GM23338 (cell line): ENCODE measurements at regions not wholly inside any gene's neighbourhood (a gene's known extent, or its start where the extent isn't known, plus 50 kb on each side); places are given as distances from the start of the nearest gene placed in this dataset.

ENCODE experiments used
- CREB1 ChIP-seq: fragments of 250-450 bp; sonication (Bioruptor Pico); IDR thresholded peaks from 2 replicates; pipeline ENCODE4 v1.5.0; 2020; ENCODE audit warnings: low read depth, mild to moderate bottlenecking, moderate library complexity
- ETS1 ChIP-seq: IDR thresholded peaks from 2 replicates; pipeline ENCODE4 v1.6.1; 2016; ENCODE audit warnings: antibody characterized with exemption
- EZH2 ChIP-seq: fragments of 200-600 bp; sonication (generic); IDR thresholded peaks from one replicate; pipeline ENCODE4 v1.8.0; 2017; ENCODE audit warnings: antibody characterized with exemption, mild to moderate bottlenecking, low read depth; ENCODE audit not compliant: unreplicated experiment
- EZH2phosphoT487 ChIP-seq: fragments of 200-600 bp; sonication (generic); IDR thresholded peaks from one replicate; pipeline ENCODE4 v1.8.1; 2018; ENCODE audit warnings: antibody characterized with exemption; ENCODE audit not compliant: unreplicated experiment
- JUNB ChIP-seq: IDR thresholded peaks from one replicate; pipeline ENCODE4 v1.6.1; 2016; ENCODE audit warnings: antibody characterized with exemption; ENCODE audit not compliant: unreplicated experiment
- POLR2AphosphoS5 ChIP-seq: IDR thresholded peaks from 2 replicates; pipeline ENCODE4 v1.6.1; 2016; ENCODE audit warnings: antibody characterized with exemption, low read depth
- ZNF114 ChIP-seq: fragments of 250-450 bp; sonication (Bioruptor Pico); IDR thresholded peaks from 2 replicates; pipeline ENCODE4 v1.5.0; 2020; ENCODE audit warnings: mild to moderate bottlenecking, moderate library complexity
- ZNF331 ChIP-seq: fragments of 250-450 bp; sonication (Bioruptor Pico); IDR thresholded peaks from 2 replicates; pipeline ENCODE4 v1.5.0; 2020; ENCODE audit warnings: low read depth, mild to moderate bottlenecking, moderate library complexity
- TF ChIP-seq, protein P1 (sequence below), 2 experiments: fragments of 200-600 bp in 1 of 2; sonication (generic) in 1 of 2; conservative IDR thresholded peaks; 2 replicates each; pipeline versions ENCODE4 v1.5.1 to v1.6.1; 2016 to 2017; ENCODE audit warnings: antibody characterized with exemption in 2 of 2, low read depth in 2 of 2, mild to moderate bottlenecking in 2 of 2, moderate library complexity in 1 of 2
- TF ChIP-seq, protein P2 (sequence below): IDR thresholded peaks from one replicate; pipeline ENCODE4 v1.6.1; 2018; ENCODE audit warnings: antibody characterized with exemption; ENCODE audit not compliant: unreplicated experiment
- TF ChIP-seq, protein P3 (sequence below): fragments of 250-450 bp; sonication (Bioruptor Pico); IDR thresholded peaks from 2 replicates; pipeline ENCODE4 v1.5.0; 2020; ENCODE audit warnings: mild to moderate bottlenecking, moderate library complexity

GRCh38 chr10:9898633-9899395 is 1118.9 kb upstream of the CELF2 start:
- TF ChIP-seq, protein P1, sequence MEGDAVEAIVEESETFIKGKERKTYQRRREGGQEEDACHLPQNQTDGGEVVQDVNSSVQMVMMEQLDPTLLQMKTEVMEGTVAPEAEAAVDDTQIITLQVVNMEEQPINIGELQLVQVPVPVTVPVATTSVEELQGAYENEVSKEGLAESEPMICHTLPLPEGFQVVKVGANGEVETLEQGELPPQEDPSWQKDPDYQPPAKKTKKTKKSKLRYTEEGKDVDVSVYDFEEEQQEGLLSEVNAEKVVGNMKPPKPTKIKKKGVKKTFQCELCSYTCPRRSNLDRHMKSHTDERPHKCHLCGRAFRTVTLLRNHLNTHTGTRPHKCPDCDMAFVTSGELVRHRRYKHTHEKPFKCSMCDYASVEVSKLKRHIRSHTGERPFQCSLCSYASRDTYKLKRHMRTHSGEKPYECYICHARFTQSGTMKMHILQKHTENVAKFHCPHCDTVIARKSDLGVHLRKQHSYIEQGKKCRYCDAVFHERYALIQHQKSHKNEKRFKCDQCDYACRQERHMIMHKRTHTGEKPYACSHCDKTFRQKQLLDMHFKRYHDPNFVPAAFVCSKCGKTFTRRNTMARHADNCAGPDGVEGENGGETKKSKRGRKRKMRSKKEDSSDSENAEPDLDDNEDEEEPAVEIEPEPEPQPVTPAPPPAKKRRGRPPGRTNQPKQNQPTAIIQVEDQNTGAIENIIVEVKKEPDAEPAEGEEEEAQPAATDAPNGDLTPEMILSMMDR (conservative IDR thresholded peaks at IDR 0.05; ENCODE audit: low read depth in 2 of 2) = no peak
- TF ChIP-seq, protein P2, sequence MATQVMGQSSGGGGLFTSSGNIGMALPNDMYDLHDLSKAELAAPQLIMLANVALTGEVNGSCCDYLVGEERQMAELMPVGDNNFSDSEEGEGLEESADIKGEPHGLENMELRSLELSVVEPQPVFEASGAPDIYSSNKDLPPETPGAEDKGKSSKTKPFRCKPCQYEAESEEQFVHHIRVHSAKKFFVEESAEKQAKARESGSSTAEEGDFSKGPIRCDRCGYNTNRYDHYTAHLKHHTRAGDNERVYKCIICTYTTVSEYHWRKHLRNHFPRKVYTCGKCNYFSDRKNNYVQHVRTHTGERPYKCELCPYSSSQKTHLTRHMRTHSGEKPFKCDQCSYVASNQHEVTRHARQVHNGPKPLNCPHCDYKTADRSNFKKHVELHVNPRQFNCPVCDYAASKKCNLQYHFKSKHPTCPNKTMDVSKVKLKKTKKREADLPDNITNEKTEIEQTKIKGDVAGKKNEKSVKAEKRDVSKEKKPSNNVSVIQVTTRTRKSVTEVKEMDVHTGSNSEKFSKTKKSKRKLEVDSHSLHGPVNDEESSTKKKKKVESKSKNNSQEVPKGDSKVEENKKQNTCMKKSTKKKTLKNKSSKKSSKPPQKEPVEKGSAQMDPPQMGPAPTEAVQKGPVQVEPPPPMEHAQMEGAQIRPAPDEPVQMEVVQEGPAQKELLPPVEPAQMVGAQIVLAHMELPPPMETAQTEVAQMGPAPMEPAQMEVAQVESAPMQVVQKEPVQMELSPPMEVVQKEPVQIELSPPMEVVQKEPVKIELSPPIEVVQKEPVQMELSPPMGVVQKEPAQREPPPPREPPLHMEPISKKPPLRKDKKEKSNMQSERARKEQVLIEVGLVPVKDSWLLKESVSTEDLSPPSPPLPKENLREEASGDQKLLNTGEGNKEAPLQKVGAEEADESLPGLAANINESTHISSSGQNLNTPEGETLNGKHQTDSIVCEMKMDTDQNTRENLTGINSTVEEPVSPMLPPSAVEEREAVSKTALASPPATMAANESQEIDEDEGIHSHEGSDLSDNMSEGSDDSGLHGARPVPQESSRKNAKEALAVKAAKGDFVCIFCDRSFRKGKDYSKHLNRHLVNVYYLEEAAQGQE = no peak
- TF ChIP-seq ZNF114 (no peak), POLR2AphosphoS5 (no peak), EZH2 (no peak), ETS1 (no peak), EZH2phosphoT487 (no peak), CREB1 (CRISPR knock-in tag) (no peak), ZNF331 (CRISPR knock-in tag) (no peak), JUNB (no peak)
- TF ChIP-seq, protein P3, sequence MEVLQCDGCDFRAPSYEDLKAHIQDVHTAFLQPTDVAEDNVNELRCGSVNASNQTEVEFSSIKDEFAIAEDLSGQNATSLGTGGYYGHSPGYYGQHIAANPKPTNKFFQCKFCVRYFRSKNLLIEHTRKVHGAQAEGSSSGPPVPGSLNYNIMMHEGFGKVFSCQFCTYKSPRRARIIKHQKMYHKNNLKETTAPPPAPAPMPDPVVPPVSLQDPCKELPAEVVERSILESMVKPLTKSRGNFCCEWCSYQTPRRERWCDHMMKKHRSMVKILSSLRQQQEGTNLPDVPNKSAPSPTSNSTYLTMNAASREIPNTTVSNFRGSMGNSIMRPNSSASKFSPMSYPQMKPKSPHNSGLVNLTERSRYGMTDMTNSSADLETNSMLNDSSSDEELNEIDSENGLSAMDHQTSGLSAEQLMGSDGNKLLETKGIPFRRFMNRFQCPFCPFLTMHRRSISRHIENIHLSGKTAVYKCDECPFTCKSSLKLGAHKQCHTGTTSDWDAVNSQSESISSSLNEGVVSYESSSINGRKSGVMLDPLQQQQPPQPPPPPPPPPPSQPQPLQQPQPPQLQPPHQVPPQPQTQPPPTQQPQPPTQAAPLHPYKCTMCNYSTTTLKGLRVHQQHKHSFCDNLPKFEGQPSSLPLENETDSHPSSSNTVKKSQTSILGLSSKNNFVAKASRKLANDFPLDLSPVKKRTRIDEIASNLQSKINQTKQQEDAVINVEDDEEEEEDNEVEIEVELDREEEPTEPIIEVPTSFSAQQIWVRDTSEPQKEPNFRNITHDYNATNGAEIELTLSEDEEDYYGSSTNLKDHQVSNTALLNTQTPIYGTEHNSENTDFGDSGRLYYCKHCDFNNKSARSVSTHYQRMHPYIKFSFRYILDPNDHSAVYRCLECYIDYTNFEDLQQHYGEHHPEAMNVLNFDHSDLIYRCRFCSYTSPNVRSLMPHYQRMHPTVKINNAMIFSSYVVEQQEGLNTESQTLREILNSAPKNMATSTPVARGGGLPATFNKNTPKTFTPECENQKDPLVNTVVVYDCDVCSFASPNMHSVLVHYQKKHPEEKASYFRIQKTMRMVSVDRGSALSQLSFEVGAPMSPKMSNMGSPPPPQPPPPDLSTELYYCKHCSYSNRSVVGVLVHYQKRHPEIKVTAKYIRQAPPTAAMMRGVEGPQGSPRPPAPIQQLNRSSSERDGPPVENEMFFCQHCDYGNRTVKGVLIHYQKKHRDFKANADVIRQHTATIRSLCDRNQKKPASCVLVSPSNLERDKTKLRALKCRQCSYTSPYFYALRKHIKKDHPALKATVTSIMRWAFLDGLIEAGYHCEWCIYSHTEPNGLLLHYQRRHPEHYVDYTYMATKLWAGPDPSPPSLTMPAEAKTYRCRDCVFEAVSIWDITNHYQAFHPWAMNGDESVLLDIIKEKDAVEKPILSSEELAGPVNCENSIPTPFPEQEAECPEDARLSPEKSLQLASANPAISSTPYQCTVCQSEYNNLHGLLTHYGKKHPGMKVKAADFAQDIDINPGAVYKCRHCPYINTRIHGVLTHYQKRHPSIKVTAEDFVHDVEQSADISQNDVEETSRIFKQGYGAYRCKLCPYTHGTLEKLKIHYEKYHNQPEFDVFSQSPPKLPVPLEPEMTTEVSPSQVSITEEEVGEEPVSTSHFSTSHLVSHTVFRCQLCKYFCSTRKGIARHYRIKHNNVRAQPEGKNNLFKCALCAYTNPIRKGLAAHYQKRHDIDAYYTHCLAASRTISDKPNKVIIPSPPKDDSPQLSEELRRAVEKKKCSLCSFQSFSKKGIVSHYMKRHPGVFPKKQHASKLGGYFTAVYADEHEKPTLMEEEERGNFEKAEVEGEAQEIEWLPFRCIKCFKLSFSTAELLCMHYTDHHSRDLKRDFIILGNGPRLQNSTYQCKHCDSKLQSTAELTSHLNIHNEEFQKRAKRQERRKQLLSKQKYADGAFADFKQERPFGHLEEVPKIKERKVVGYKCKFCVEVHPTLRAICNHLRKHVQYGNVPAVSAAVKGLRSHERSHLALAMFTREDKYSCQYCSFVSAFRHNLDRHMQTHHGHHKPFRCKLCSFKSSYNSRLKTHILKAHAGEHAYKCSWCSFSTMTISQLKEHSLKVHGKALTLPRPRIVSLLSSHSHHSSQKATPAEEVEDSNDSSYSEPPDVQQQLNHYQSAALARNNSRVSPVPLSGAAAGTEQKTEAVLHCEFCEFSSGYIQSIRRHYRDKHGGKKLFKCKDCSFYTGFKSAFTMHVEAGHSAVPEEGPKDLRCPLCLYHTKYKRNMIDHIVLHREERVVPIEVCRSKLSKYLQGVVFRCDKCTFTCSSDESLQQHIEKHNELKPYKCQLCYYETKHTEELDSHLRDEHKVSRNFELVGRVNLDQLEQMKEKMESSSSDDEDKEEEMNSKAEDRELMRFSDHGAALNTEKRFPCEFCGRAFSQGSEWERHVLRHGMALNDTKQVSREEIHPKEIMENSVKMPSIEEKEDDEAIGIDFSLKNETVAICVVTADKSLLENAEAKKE = no peak
